HCT116 (cell line): ENCODE measurements at regions not wholly inside any gene's neighbourhood (a gene's known extent, or its start where the extent isn't known, plus 50 kb on each side); places are given as distances from the start of the nearest gene placed in this dataset.

Experiments
- ATAC-seq: fragments of 200-7000 bp; cut with Tn5 transposase; 2 replicates; pipeline ENCODE4 v1.9.1; 2020; ENCODE audit warnings: mild to moderate bottlenecking, moderate library complexity
- BruUV-seq: library from RNA; stranded (reverse); fragments of 400-500 nt; replicated peaks from 2 replicates; lab custom pipeline; 2021; lab: Mats Ljungman, UMichigan
- CTCF ChIA-PET: fragments of 300-600 bp; sonication (Branson Sonifier 250); formaldehyde crosslinking; loops from one replicate; lab custom pipeline; 2021; ENCODE audit warnings: antibody characterized with exemption; lab: Charles Lee
- POLR2A ChIA-PET: fragments of 300-600, 350-600 bp; sonication (Branson Sonifier 250); formaldehyde crosslinking; loops from one replicate; lab custom pipeline; 2021; ENCODE audit warnings: antibody characterized with exemption; lab: Charles Lee
- RAD21 ChIA-PET, 2 experiments: fragments of 300-600 bp; sonication (Branson Sonifier 250); formaldehyde crosslinking; loops; one replicate each; lab custom pipeline; 2023; ENCODE audit warnings: low total read pairs in 2 of 2; ENCODE audit not compliant: uncharacterized antibody in 2 of 2, unreplicated experiment in 2 of 2, low non-redundant PET in 1 of 2; lab: Charles Lee
- DNase-seq: peaks from one replicate; pipeline ENCODE4 v3.0.0-alpha.2; 2010; ENCODE audit warnings: low read depth, low spot score
- H2AFZ ChIP-seq: fragments of 200-600 bp; shearing (Covaris generic), sonication (generic); 2 replicates; pipeline ENCODE4 v1.6.1; 2017; ENCODE audit warnings: low read depth, mixed run types, mixed read lengths, antibody characterized with exemption, low read length; ENCODE audit not compliant: poor library complexity, severe bottlenecking
- H3K27ac ChIP-seq: 2 replicates; pipeline ENCODE4 v1.5.1; 2012; ENCODE audit warnings: low read depth, low read length
- H3K27me3 ChIP-seq: fragments of 200-600 bp; sonication (generic); 2 replicates; pipeline ENCODE4 v1.6.1; 2016; ENCODE audit warnings: mixed run types, low read length, mixed read lengths; ENCODE audit not compliant: insufficient read depth
- H3K36me3 ChIP-seq, 2 experiments: fragments of 200-500 bp in 1 of 2; fragments of 200-600 bp in 1 of 2; sonication (Bioruptor generic) in 1 of 2; sonication (generic) in 1 of 2; 2 replicates each; pipeline versions ENCODE4 v1.5.1 to v1.6.1; 2014 to 2016; ENCODE audit warnings: low read length in 2 of 2, inconsistent platforms in 1 of 2, mixed read lengths in 1 of 2, mixed run types in 1 of 2; ENCODE audit not compliant: insufficient read depth in 2 of 2, control insufficient read depth in 1 of 2
- H3K4me1 ChIP-seq, 2 experiments: fragments of 200-600 bp in 1 of 2; sonication (generic) in 1 of 2; 2 replicates each; pipeline versions ENCODE4 v1.5.1 to v1.6.1; 2012 to 2017; ENCODE audit warnings: low read length in 2 of 2, inconsistent platforms in 1 of 2, mild to moderate bottlenecking in 1 of 2, mixed read lengths in 1 of 2, mixed run types in 1 of 2, moderate library complexity in 1 of 2; ENCODE audit not compliant: insufficient read depth in 2 of 2, control insufficient read depth in 1 of 2
- H3K4me2 ChIP-seq: fragments of 200-600 bp; sonication (generic); 2 replicates; pipeline ENCODE4 v1.6.1; 2017; ENCODE audit warnings: mixed run types, low read length, mixed read lengths
- H3K4me3 ChIP-seq, 2 experiments: fragments of 200-600 bp in 1 of 2; sonication (generic) in 1 of 2; replicated peaks in 1 of 2; 2 replicates each; pipeline ENCODE4 v1.5.1; 2011 to 2016; ENCODE audit warnings: low read length in 2 of 2, control low read depth in 1 of 2, low read depth in 1 of 2, mild to moderate bottlenecking in 1 of 2, mixed read lengths in 1 of 2, mixed run types in 1 of 2
- H3K79me2 ChIP-seq: fragments of 200-600 bp; sonication (generic); 2 replicates; pipeline ENCODE4 v1.6.1; 2017; ENCODE audit warnings: mild to moderate bottlenecking, mixed run types, low read length, moderate library complexity, mixed read lengths; ENCODE audit not compliant: insufficient read depth
- H3K9ac ChIP-seq: fragments of 200-600 bp; sonication (generic); 2 replicates; pipeline ENCODE4 v1.6.1; 2016; ENCODE audit warnings: low read length, mixed read lengths
- H3K9me2 ChIP-seq: fragments of 200-600 bp; sonication (generic), shearing (Covaris generic); 2 replicates; pipeline ENCODE4 v1.6.1; 2017; ENCODE audit warnings: mixed run types, mild to moderate bottlenecking, moderate library complexity; ENCODE audit not compliant: insufficient read depth
- H3K9me3 ChIP-seq, 2 experiments: fragments of 200-500 bp in 1 of 2; fragments of 200-600 bp in 1 of 2; sonication (Bioruptor generic) in 1 of 2; sonication (generic) in 1 of 2; 2 replicates each; pipeline ENCODE4 v1.6.1; 2014 to 2017; ENCODE audit warnings: low read length in 2 of 2, mixed read lengths in 2 of 2, inconsistent platforms in 1 of 2, low read depth in 1 of 2, mild to moderate bottlenecking in 1 of 2, mixed run types in 1 of 2, moderate library complexity in 1 of 2; ENCODE audit not compliant: control insufficient read depth in 1 of 2, insufficient read depth in 1 of 2
- H4K20me1 ChIP-seq: fragments of 200-600 bp; sonication (generic), shearing (Covaris generic); 2 replicates; pipeline ENCODE4 v1.6.1; 2017; ENCODE audit warnings: mixed run types, mild to moderate bottlenecking, moderate library complexity; ENCODE audit not compliant: insufficient read depth
- CEBPB ChIP-seq: IDR thresholded peaks from 2 replicates; pipeline ENCODE4 v1.6.1; 2012; ENCODE audit warnings: low read depth
- EZH2 ChIP-seq: fragments of 200-600 bp; sonication (generic); IDR thresholded peaks from 2 replicates; pipeline ENCODE4 v1.6.1; 2017; ENCODE audit warnings: antibody characterized with exemption, mixed run types
- JUND ChIP-seq: IDR thresholded peaks from 2 replicates; pipeline ENCODE4 v1.6.1; 2012
- RAD21 ChIP-seq: IDR thresholded peaks from 2 replicates; pipeline ENCODE4 v1.6.1; 2012; ENCODE audit warnings: low read depth, mild to moderate bottlenecking
- SIN3A ChIP-seq: IDR thresholded peaks from 2 replicates; pipeline ENCODE4 v1.6.1; 2012; ENCODE audit warnings: low read depth
- SP1 ChIP-seq: IDR thresholded peaks from 2 replicates; pipeline ENCODE4 v1.6.1; 2012; ENCODE audit warnings: low read depth
- TCF7L2 ChIP-seq: IDR thresholded peaks from 2 replicates; pipeline ENCODE4 v1.7.0; 2011; ENCODE audit warnings: borderline replicate concordance, inconsistent platforms; ENCODE audit not compliant: insufficient read depth, insufficient read length; ENCODE audit errors: extremely low read depth
- ZNF274 ChIP-seq: fragments of 200-500 bp; sonication (Bioruptor generic); IDR thresholded peaks from 2 replicates; pipeline ENCODE4 v1.6.1; 2014; ENCODE audit warnings: mild to moderate bottlenecking, low read depth, low read length, inconsistent platforms
- intact Hi-C: fragments of 100-400 bp; cut with micrococcal nuclease; formaldehyde crosslinking; loops from 2 replicates; pipeline ENCODE4 v1.10.0; 2022
- TF ChIP-seq, protein P1 (sequence below): IDR thresholded peaks from 2 replicates; pipeline ENCODE4 v1.6.1; 2012

GRCh38 chr12:5203274-5203673 is 159.6 kb downstream of the KCNA5 start:
- ATAC-seq = no peak
- TF ChIP-seq SP1 = no peak
- TF ChIP-seq JUND = no peak
- no peak for TF ChIP-seq EZH2
- no peak for TF ChIP-seq CEBPB
- no peak for TF ChIP-seq SIN3A
- TF ChIP-seq, protein P1, sequence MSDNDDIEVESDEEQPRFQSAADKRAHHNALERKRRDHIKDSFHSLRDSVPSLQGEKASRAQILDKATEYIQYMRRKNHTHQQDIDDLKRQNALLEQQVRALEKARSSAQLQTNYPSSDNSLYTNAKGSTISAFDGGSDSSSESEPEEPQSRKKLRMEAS = no peak
- TF ChIP-seq ZNF274 = no peak
- TF ChIP-seq RAD21 = no peak
- POLR2A ChIA-PET = no interaction called here

DNA sequence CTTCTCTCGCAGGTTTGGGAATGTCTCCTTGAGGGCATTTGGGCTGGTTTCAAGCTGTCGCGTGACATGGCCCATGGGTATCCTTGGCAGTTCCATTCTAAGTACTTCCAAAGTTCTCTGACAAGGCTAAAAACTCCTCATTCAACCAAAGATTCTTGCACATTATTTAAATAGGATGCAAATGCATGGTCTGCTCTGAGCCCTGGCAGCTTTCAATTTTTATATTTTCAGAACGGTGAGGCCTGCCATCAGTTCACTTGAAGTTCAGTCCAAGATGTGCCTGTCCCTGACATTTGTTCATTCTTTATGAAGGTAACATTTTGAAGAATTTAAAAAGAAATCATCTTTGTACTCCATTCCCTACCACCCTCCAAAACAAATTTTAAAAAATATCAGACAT is 160.0 kb downstream of the KCNA5 start:
- POLR2A ChIA-PET = no interaction called here
- no peak overlapping the region for H3K4me2 ChIP-seq
- H3K36me3 ChIP-seq = no peaks in the 10 kb centered on the region
- ATAC-seq = no peak
- H3K4me3 ChIP-seq = no peak overlapping the region
- H3K9me3 ChIP-seq = no peaks in the 10 kb centered on the region
- no peak overlapping the region for H3K9ac ChIP-seq
- 0 out of 4 replicates have a peak, but pooled peaks cover 0 to 4% of the 10 kb centered on the region in 2 experiments for H3K4me1 ChIP-seq
- no peaks in the 10 kb centered on the region for H3K27me3 ChIP-seq
- H2AFZ ChIP-seq = no peak overlapping the region
- no peaks in the 10 kb centered on the region for H4K20me1 ChIP-seq
- no peak overlapping the region for H3K27ac ChIP-seq
- TF ChIP-seq TCF7L2 = no peak
- TF ChIP-seq, protein P1 = no peak
- TF ChIP-seq, all 23 proteins: peak for 0
- H3K79me2 ChIP-seq = no peaks in the 10 kb centered on the region
- BruUV-seq = no TSS peak
- DNase-seq = no peak
- RAD21 ChIA-PET = no interaction called here
- H3K9me2 ChIP-seq = no peaks in the 10 kb centered on the region
- intact Hi-C loops = no loop called here
- CTCF ChIA-PET = no interaction called here

More at GRCh38 chr12:5203274-5203673, 159.6 kb downstream of the KCNA5 start:
- Histone ChIP-seq H3K27me3 (no peaks in the 10 kb centered on the region), H2AFZ (no peak overlapping the region), H3K9me2 (no peaks in the 10 kb centered on the region), H3K36me3 (no peaks in the 10 kb centered on the region), H3K4me1 (0 out of 4 replicates have a peak, but pooled peaks cover 0 to 4% of the 10 kb centered on the region in 2 experiments), H3K27ac (no peak overlapping the region), H3K9ac (no peak overlapping the region), H3K9me3 (no peaks in the 10 kb centered on the region), H3K4me3 (no peak overlapping the region), H3K4me2 (no peak overlapping the region), H4K20me1 (no peaks in the 10 kb centered on the region), H3K79me2 (no peaks in the 10 kb centered on the region)
- BruUV-seq = no TSS peak
- ChIA-PET CTCF (no interaction called here), RAD21 (no interaction called here)
- no peak for DNase-seq
- intact Hi-C loops = no loop called here
